ENCODE measurements at regions not wholly inside any gene's neighbourhood (a gene's known extent, or its start where the extent isn't known, plus 50 kb on each side); places are given as distances from the start of the nearest gene placed in this dataset.

GRCh38 chr10:118167056-118167700, 120.4 kb upstream of the RAB11FIP2 start:
- no peaks in the 10 kb centered on the region for H3K27me3 ChIP-seq (replicated peaks; ENCODE audit: insufficient read depth)
- no peak overlapping the region for H3K4me3 ChIP-seq
- DNase-seq (ENCODE audit: low spot score) = no peak
- no peaks in the 10 kb centered on the region for H3K36me3 ChIP-seq
- H3K27ac ChIP-seq = no peak overlapping the region
- TF ChIP-seq CTCF (IDR thresholded peaks at IDR 0.05) (no peak), POLR2A (IDR thresholded peaks at IDR 0.05) (no peak)
- WGBS = 74% methylated on average over 4 of the region's 4 CpGs
- intact Hi-C loops (cut with DNase I) = no loop called here
- no peaks in the 10 kb centered on the region for H3K4me1 ChIP-seq (replicated peaks)
- H3K9me3 ChIP-seq = no peaks in the 10 kb centered on the region

GRCh38 chr10:118163217-118163616, 116.5 kb upstream of the RAB11FIP2 start:
- intact Hi-C loops (cut with DNase I) = no loop called here
- H3K4me3 ChIP-seq = no peak overlapping the region
- no peak for DNase-seq (ENCODE audit: low spot score)
- TF ChIP-seq CTCF (IDR thresholded peaks at IDR 0.05) (no peak), POLR2AphosphoS5 (IDR thresholded peaks at IDR 0.05) (no peak), POLR2A (IDR thresholded peaks at IDR 0.05) (no peak)
- H3K36me3 ChIP-seq = no peaks in the 10 kb centered on the region
- no peak overlapping the region for H3K27ac ChIP-seq
- no peaks in the 10 kb centered on the region for H3K9me3 ChIP-seq
- no peaks in the 10 kb centered on the region for H3K27me3 ChIP-seq (replicated peaks; ENCODE audit: insufficient read depth)
- WGBS = 82% methylated on average over 6 of the region's 6 CpGs
- H3K4me1 ChIP-seq (replicated peaks) = no peaks in the 10 kb centered on the region

- DNase-seq (ENCODE audit: low spot score) = no peak
- Histone ChIP-seq H3K27ac (no peak overlapping the region), H3K36me3 (no peaks in the 10 kb centered on the region), H3K27me3 (replicated peaks; ENCODE audit: insufficient read depth) (no peaks in the 10 kb centered on the region), H3K9me3 (no peaks in the 10 kb centered on the region), H3K4me1 (replicated peaks) (no peaks in the 10 kb centered on the region), H3K4me3 (no peak overlapping the region)
- intact Hi-C loops (cut with DNase I) = no loop called here
- WGBS = 84% methylated on average over 6 of the region's 6 CpGs
- no peak for TF ChIP-seq CTCF (IDR thresholded peaks at IDR 0.05)
- TF ChIP-seq POLR2A (IDR thresholded peaks at IDR 0.05) = no peak
- no peak for TF ChIP-seq POLR2AphosphoS5 (IDR thresholded peaks at IDR 0.05)
These were observed 114.9 kb upstream of the RAB11FIP2 start for GRCh38 chr10:118161461-118162246.

- Histone ChIP-seq H3K9me3 (no peaks in the 10 kb centered on the region), H3K27me3 (replicated peaks; ENCODE audit: insufficient read depth) (no peaks in the 10 kb centered on the region), H3K4me3 (no peak overlapping the region), H3K27ac (no peak overlapping the region), H3K36me3 (no peaks in the 10 kb centered on the region), H3K4me1 (replicated peaks) (no peaks in the 10 kb centered on the region)
- no peak for TF ChIP-seq POLR2AphosphoS5 (IDR thresholded peaks at IDR 0.05)
- TF ChIP-seq CTCF (IDR thresholded peaks at IDR 0.05) = no peak
- TF ChIP-seq POLR2A (IDR thresholded peaks at IDR 0.05) = no peak
- no peak for DNase-seq (ENCODE audit: low spot score)
- intact Hi-C loops (cut with DNase I) = no loop called here
These were observed 106.5 kb upstream of the RAB11FIP2 start for GRCh38 chr10:118153287-118153686.

- no peak for DNase-seq (ENCODE audit: low spot score)
- no peak for TF ChIP-seq POLR2AphosphoS5 (IDR thresholded peaks at IDR 0.05)
- no peak for TF ChIP-seq POLR2A (IDR thresholded peaks at IDR 0.05)
- no peak for TF ChIP-seq CTCF (IDR thresholded peaks at IDR 0.05)
- WGBS = 82% methylated on average over 2 of the region's 2 CpGs
- Histone ChIP-seq H3K27ac (no peak overlapping the region), H3K9me3 (no peaks in the 10 kb centered on the region), H3K36me3 (no peaks in the 10 kb centered on the region), H3K27me3 (replicated peaks; ENCODE audit: insufficient read depth) (no peaks in the 10 kb centered on the region), H3K4me1 (replicated peaks) (no peaks in the 10 kb centered on the region), H3K4me3 (no peak overlapping the region)
- intact Hi-C loops (cut with DNase I) = no loop called here
These were observed 104.7 kb upstream of the RAB11FIP2 start for GRCh38 chr10:118151461-118151860.

Data from prostate gland (tissue), 2 donors.